Ishikawa (cell line): ENCODE measurements at regions not wholly inside any gene's neighbourhood (a gene's known extent, or its start where the extent isn't known, plus 50 kb on each side); places are given as distances from the start of the nearest gene placed in this dataset.

Experiments used
- CEBPB ChIP-seq: IDR thresholded peaks from 2 replicates; pipeline ENCODE4 v1.6.1; 2012
- CREB1 ChIP-seq: IDR thresholded peaks from 2 replicates; pipeline ENCODE4 v1.6.1; 2012; ENCODE audit warnings: low read depth
- EGR1 ChIP-seq: IDR thresholded peaks from 2 replicates; pipeline ENCODE4 v1.6.1; 2012
- EP300 ChIP-seq: IDR thresholded peaks from 2 replicates; pipeline ENCODE4 v1.6.1; 2012; ENCODE audit warnings: borderline replicate concordance
- MAX ChIP-seq: IDR thresholded peaks from 2 replicates; pipeline ENCODE4 v1.6.1; 2012
- RAD21 ChIP-seq: IDR thresholded peaks from 2 replicates; pipeline ENCODE4 v1.6.1; 2012; ENCODE audit warnings: low read depth
- REST ChIP-seq: IDR thresholded peaks from 2 replicates; pipeline ENCODE4 v1.6.1; 2012; ENCODE audit warnings: low read depth, mild to moderate bottlenecking
- TAF1 ChIP-seq: IDR thresholded peaks from 2 replicates; pipeline ENCODE4 v1.6.1; 2012; ENCODE audit warnings: low read depth, mild to moderate bottlenecking
- YY1 ChIP-seq: IDR thresholded peaks from 2 replicates; pipeline ENCODE4 v1.6.1; 2012; ENCODE audit warnings: low read depth
- ZBTB7A ChIP-seq: IDR thresholded peaks from 2 replicates; pipeline ENCODE4 v1.6.1; 2012; ENCODE audit warnings: low read depth
- TF ChIP-seq, protein P1 (sequence below): IDR thresholded peaks from 2 replicates; pipeline ENCODE4 v1.6.1; 2012

DNA sequence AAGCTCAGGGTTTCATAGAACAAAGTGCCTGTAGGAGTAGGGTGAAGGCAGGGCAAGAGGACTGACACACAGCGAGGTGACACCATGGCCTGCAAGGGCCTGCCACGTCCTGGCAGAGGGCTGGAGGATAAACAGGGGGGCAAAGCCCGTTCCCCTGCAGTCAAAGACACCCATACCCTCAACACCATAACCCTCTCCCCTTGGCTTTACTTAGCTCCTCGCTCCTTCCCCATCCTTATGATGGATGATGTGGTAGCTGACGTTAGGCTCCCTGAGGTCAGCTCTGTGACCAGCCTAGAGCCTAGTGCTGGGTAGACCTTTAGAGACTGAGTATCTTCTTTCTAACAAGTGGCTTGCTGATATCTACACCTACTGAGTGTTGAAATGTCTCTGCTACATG is 683.3 kb upstream of the HS6ST1 start:
- TF ChIP-seq CEBPB, result no peak
- no peak for TF ChIP-seq REST
- TF ChIP-seq YY1, result no peak
- TF ChIP-seq ZBTB7A, result no peak
- no peak for TF ChIP-seq EGR1
- TF ChIP-seq, protein P1, sequence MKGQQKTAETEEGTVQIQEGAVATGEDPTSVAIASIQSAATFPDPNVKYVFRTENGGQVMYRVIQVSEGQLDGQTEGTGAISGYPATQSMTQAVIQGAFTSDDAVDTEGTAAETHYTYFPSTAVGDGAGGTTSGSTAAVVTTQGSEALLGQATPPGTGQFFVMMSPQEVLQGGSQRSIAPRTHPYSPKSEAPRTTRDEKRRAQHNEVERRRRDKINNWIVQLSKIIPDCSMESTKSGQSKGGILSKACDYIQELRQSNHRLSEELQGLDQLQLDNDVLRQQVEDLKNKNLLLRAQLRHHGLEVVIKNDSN, result no peak
- no peak for TF ChIP-seq EP300
- no peak for TF ChIP-seq RAD21
- TF ChIP-seq TAF1, result no peak
- no peak for TF ChIP-seq CREB1
- TF ChIP-seq MAX, result no peak
